Endodermal cell (in vitro differentiated cells): ENCODE measurements at regions not wholly inside any gene's neighbourhood (a gene's known extent, or its start where the extent isn't known, plus 50 kb on each side); places are given as distances from the start of the nearest gene placed in this dataset.

Experiments used
- DNase-seq: peaks from one replicate; pipeline ENCODE4 v3.0.0-alpha.2; 2017
- H3K27ac ChIP-seq: 2 replicates; pipeline ENCODE4 v1.5.1; 2013; ENCODE audit warnings: mild to moderate bottlenecking, low read depth, low read length, moderate library complexity
- H3K27me3 ChIP-seq: 2 replicates; pipeline ENCODE4 v1.6.1; 2013; ENCODE audit warnings: mild to moderate bottlenecking, low read length, moderate library complexity; ENCODE audit not compliant: insufficient read depth, control insufficient read depth, poor library complexity, severe bottlenecking
- H3K36me3 ChIP-seq: 2 replicates; pipeline ENCODE4 v1.7.0; 2013; ENCODE audit warnings: mild to moderate bottlenecking, low read length, moderate library complexity; ENCODE audit not compliant: control insufficient read depth, insufficient read depth
- H3K4me1 ChIP-seq: one replicate; pipeline ENCODE4 v1.7.0; 2013; ENCODE audit warnings: low read length; ENCODE audit not compliant: control insufficient read depth, insufficient read depth
- H3K4me3 ChIP-seq: 2 replicates; pipeline ENCODE4 v1.5.1; 2013; ENCODE audit warnings: mild to moderate bottlenecking, low read length, moderate library complexity
- H3K9ac ChIP-seq: 2 replicates; pipeline ENCODE4 v1.6.1; 2013; ENCODE audit warnings: mild to moderate bottlenecking, low read length, moderate library complexity; ENCODE audit not compliant: poor library complexity, severe bottlenecking; ENCODE audit errors: extremely low read depth
- H3K9me3 ChIP-seq: 2 replicates; pipeline ENCODE4 v1.6.1; 2013; ENCODE audit warnings: mild to moderate bottlenecking, low read length, moderate library complexity; ENCODE audit not compliant: control insufficient read depth
- H3K27ac Mint-ChIP-seq: 2 replicates; pipeline ENCODE4 v1.8.0; 2020; ENCODE audit warnings: mixed read lengths
- H3K27me3 Mint-ChIP-seq: 2 replicates; pipeline ENCODE4 v1.8.0; 2021; ENCODE audit warnings: mild to moderate bottlenecking, mixed read lengths; ENCODE audit not compliant: insufficient read depth
- H3K36me3 Mint-ChIP-seq: 2 replicates; pipeline ENCODE4 v1.8.0; 2020; ENCODE audit warnings: low read depth, mixed read lengths
- H3K4me1 Mint-ChIP-seq: 2 replicates; pipeline ENCODE4 v1.8.0; 2020; ENCODE audit warnings: mixed read lengths
- H3K4me3 Mint-ChIP-seq: 2 replicates; pipeline ENCODE4 v1.8.0; 2020; ENCODE audit warnings: mild to moderate bottlenecking, moderate library complexity, mixed read lengths
- H3K9me3 Mint-ChIP-seq: 2 replicates; pipeline ENCODE4 v1.8.0; 2020; ENCODE audit warnings: mild to moderate bottlenecking, mixed read lengths
- CTCF ChIP-seq: fragments of 200-600 bp; sonication (generic); conservative IDR thresholded peaks from 2 replicates; pipeline ENCODE4 v1.5.0; 2021; ENCODE audit warnings: antibody characterized with exemption, mild to moderate bottlenecking
- WGBS, 2 experiments: methylation state at CpG; one replicate each; pipeline versions ENCODE4 v1.1.5 to v1.1.7; 2013; ENCODE audit warnings: missing lambda C conversion rate in 2 of 2, mixed read lengths in 1 of 2; ENCODE audit not compliant: insufficient coverage in 1 of 2, insufficient read length in 1 of 2; 5-methylcytosine and 5-hydroxymethylcytosine counted together

- Histone ChIP-seq H3K27me3 (no peaks in the 10 kb centered on the region), H3K9me3 (no peaks in the 10 kb centered on the region), H3K9ac (no peak overlapping the region), H3K36me3 (no peaks in the 10 kb centered on the region), H3K27ac (no peak overlapping the region), H3K4me3 (no peak overlapping the region), H3K4me1 (no peaks in the 10 kb centered on the region)
- TF ChIP-seq CTCF = no peak
- H3K9me3 Mint-ChIP-seq = no peaks in the 10 kb centered on the region
- H3K4me3 Mint-ChIP-seq = no peak overlapping the region
- H3K4me1 Mint-ChIP-seq = peaks cover 12% of the 10 kb centered on the region
- H3K36me3 Mint-ChIP-seq = no peaks in the 10 kb centered on the region
- no peak overlapping the region for H3K27ac Mint-ChIP-seq
- H3K27me3 Mint-ChIP-seq = no peaks in the 10 kb centered on the region
- 92 to 100% methylated on average over 1 to 2 of the region's 2 CpGs for WGBS, 2 experiments
- no peak for DNase-seq
Measured at GRCh38 chr9:108475813-108476212, 380.0 kb downstream of the ACTL7B start.

GRCh38 chr9:108474356-108474755 lies 381.4 kb downstream of the ACTL7B start:
- H3K4me3 Mint-ChIP-seq = no peak overlapping the region
- no peaks in the 10 kb centered on the region for H3K9me3 Mint-ChIP-seq
- WGBS, 2 experiments = 74 to 85% methylated on average over 5 to 6 of the region's 6 CpGs
- Histone ChIP-seq H3K27me3 (no peaks in the 10 kb centered on the region), H3K4me1 (no peaks in the 10 kb centered on the region), H3K9ac (no peak overlapping the region), H3K27ac (no peak overlapping the region), H3K36me3 (no peaks in the 10 kb centered on the region), H3K4me3 (no peak overlapping the region), H3K9me3 (no peaks in the 10 kb centered on the region)
- no peaks in the 10 kb centered on the region for H3K27me3 Mint-ChIP-seq
- no peak for TF ChIP-seq CTCF
- no peak for DNase-seq
- H3K27ac Mint-ChIP-seq = no peak overlapping the region
- H3K4me1 Mint-ChIP-seq = peaks cover 12% of the 10 kb centered on the region
- no peaks in the 10 kb centered on the region for H3K36me3 Mint-ChIP-seq

GRCh38 chr9:108473209-108474112 lies 382.3 kb downstream of the ACTL7B start:
- no peaks in the 10 kb centered on the region for H3K27me3 ChIP-seq
- H3K4me1 ChIP-seq = no peaks in the 10 kb centered on the region
- Mint-ChIP-seq H3K27me3 (no peaks in the 10 kb centered on the region), H3K4me1 (peaks cover 12% of the 10 kb centered on the region), H3K9me3 (no peaks in the 10 kb centered on the region), H3K4me3 (no peak overlapping the region), H3K27ac (no peak overlapping the region), H3K36me3 (no peaks in the 10 kb centered on the region)
- no peak for TF ChIP-seq CTCF
- no peak for DNase-seq
- 83% methylated on average over 6 to 9 of the region's 9 CpGs for WGBS, 2 experiments
- no peak overlapping the region for H3K4me3 ChIP-seq
- H3K9me3 ChIP-seq = no peaks in the 10 kb centered on the region
- H3K9ac ChIP-seq = no peak overlapping the region
- no peak overlapping the region for H3K27ac ChIP-seq
- H3K36me3 ChIP-seq = no peaks in the 10 kb centered on the region
